Panc1 (cell line): ENCODE measurements at regions not wholly inside any gene's neighbourhood (a gene's known extent, or its start where the extent isn't known, plus 50 kb on each side); places are given as distances from the start of the nearest gene placed in this dataset.

Source experiments
- ATAC-seq: fragments of 200-7000 bp; cut with Tn5 transposase; 2 replicates; pipeline ENCODE4 v1.9.1; 2020; ENCODE audit warnings: mild to moderate bottlenecking, moderate library complexity
- BruUV-seq: library from RNA; stranded (reverse); fragments of 400-500 nt; replicated peaks from 2 replicates; lab custom pipeline; 2021; lab: Mats Ljungman, UMichigan
- CTCF ChIA-PET: fragments of 300-600 bp; sonication (Branson Sonifier 250); formaldehyde crosslinking; loops from one replicate; lab custom pipeline; 2022; ENCODE audit warnings: antibody characterized with exemption; lab: Charles Lee
- POLR2A ChIA-PET: fragments of 300-600 bp; sonication (Branson Sonifier 250); formaldehyde crosslinking; loops from one replicate; lab custom pipeline; 2022; ENCODE audit warnings: antibody characterized with exemption; lab: Charles Lee
- DNase-seq: peaks from one replicate; pipeline ENCODE4 v3.0.0-alpha.2; 2010; ENCODE audit warnings: low read depth, low spot score
- H3K27ac ChIP-seq: 2 replicates; pipeline ENCODE4 v1.5.1; 2011; ENCODE audit warnings: mild to moderate bottlenecking, low read length, inconsistent platforms
- H3K27me3 ChIP-seq: fragments of 200-500 bp; sonication (Bioruptor generic); 2 replicates; pipeline ENCODE4 v1.6.0; 2014; ENCODE audit warnings: low read length, inconsistent platforms; ENCODE audit not compliant: control insufficient read depth, insufficient read depth
- H3K36me3 ChIP-seq: fragments of 200-500 bp; sonication (Bioruptor generic); 2 replicates; pipeline ENCODE4 v1.5.1; 2014; ENCODE audit warnings: inconsistent platforms, mild to moderate bottlenecking, low read length, moderate library complexity; ENCODE audit not compliant: control insufficient read depth, insufficient read depth
- H3K4me1 ChIP-seq: 2 replicates; pipeline ENCODE4 v1.5.1; 2011; ENCODE audit warnings: inconsistent platforms, mild to moderate bottlenecking, low read length, moderate library complexity; ENCODE audit not compliant: control insufficient read depth, insufficient read depth
- H3K4me3 ChIP-seq, 2 experiments: 2 replicates each; pipeline ENCODE4 v1.5.1; 2011 to 2012; ENCODE audit warnings: low read depth in 2 of 2, low read length in 2 of 2, mild to moderate bottlenecking in 2 of 2, inconsistent platforms in 1 of 2, moderate library complexity in 1 of 2
- H3K9me3 ChIP-seq: fragments of 200-500 bp; sonication (Bioruptor generic); 2 replicates; pipeline ENCODE4 v1.5.1; 2014; ENCODE audit warnings: low read depth, mild to moderate bottlenecking, inconsistent platforms, low read length, moderate library complexity; ENCODE audit not compliant: control insufficient read depth, insufficient read depth
- POLR2AphosphoS5 ChIP-seq: IDR thresholded peaks from 2 replicates; pipeline ENCODE4 v1.6.1; 2012; ENCODE audit warnings: mild to moderate bottlenecking, low read depth, low read length, moderate library complexity
- SIN3A ChIP-seq: IDR thresholded peaks from 2 replicates; pipeline ENCODE4 v1.6.1; 2012; ENCODE audit warnings: low read depth, mild to moderate bottlenecking, low read length, moderate library complexity, borderline replicate concordance; ENCODE audit not compliant: insufficient read depth
- TCF7L2 ChIP-seq: IDR thresholded peaks from 2 replicates; pipeline ENCODE4 v1.6.1; 2011; ENCODE audit warnings: mild to moderate bottlenecking, low read depth, low read length, inconsistent platforms
- in situ Hi-C: cut with HindIII; loops from 2 replicates; pipeline ENCODE4 v1.10.0; 2016; ENCODE audit warnings: low sequenced_read_pairs, low pct_unique_long_range_greater_than_20kb
- intact Hi-C: fragments of 100-400 bp; cut with micrococcal nuclease; formaldehyde crosslinking; loops from one replicate; pipeline ENCODE4 v1.10.0; 2022; ENCODE audit not compliant: unreplicated experiment
- TF ChIP-seq, protein P1 (sequence below): fragments of 450-650 bp; IDR thresholded peaks from 2 replicates; pipeline ENCODE4 v1.5.1; 2017; ENCODE audit warnings: mild to moderate bottlenecking
- TF ChIP-seq, protein P2 (sequence below), 2 experiments: IDR thresholded peaks; 2 replicates each; pipeline ENCODE4 v1.6.1; 2011 to 2012; ENCODE audit warnings: low read depth in 2 of 2, control low read depth in 1 of 2, low read length in 1 of 2, mild to moderate bottlenecking in 1 of 2, moderate library complexity in 1 of 2; ENCODE audit not compliant: insufficient read depth in 1 of 2

DNA sequence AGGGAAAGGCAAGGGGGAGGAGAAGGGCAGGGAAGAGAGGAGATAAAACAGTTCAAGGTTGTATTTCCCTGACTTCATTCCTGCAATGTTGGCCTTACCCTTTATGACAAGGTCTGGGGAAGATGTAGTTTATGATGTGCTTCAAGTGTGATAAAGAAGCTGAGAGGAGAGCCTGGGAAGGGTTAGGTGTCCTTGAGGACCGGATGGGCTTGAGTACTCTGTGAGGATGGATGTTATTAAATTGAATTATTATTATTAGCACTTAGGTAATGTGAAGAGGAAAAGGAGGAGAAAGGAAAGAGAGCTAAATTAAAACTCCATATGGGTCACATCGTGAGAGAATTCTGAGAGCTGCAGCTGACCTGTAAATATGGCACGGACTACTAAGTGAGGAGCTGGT, 719.4 kb upstream of the CELF4 start:
- no peak for ATAC-seq
- no peaks in the 10 kb centered on the region for H3K9me3 ChIP-seq
- POLR2A ChIA-PET = no interaction called here
- BruUV-seq = no TSS peak
- DNase-seq = no peak
- no peak overlapping the region for H3K4me3 ChIP-seq
- CTCF ChIA-PET = no interaction called here
- no peaks in the 10 kb centered on the region for H3K27me3 ChIP-seq
- TF ChIP-seq POLR2AphosphoS5 = no peak
- TF ChIP-seq TCF7L2 = no peak
- TF ChIP-seq, protein P1, sequence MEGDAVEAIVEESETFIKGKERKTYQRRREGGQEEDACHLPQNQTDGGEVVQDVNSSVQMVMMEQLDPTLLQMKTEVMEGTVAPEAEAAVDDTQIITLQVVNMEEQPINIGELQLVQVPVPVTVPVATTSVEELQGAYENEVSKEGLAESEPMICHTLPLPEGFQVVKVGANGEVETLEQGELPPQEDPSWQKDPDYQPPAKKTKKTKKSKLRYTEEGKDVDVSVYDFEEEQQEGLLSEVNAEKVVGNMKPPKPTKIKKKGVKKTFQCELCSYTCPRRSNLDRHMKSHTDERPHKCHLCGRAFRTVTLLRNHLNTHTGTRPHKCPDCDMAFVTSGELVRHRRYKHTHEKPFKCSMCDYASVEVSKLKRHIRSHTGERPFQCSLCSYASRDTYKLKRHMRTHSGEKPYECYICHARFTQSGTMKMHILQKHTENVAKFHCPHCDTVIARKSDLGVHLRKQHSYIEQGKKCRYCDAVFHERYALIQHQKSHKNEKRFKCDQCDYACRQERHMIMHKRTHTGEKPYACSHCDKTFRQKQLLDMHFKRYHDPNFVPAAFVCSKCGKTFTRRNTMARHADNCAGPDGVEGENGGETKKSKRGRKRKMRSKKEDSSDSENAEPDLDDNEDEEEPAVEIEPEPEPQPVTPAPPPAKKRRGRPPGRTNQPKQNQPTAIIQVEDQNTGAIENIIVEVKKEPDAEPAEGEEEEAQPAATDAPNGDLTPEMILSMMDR = no peak
- TF ChIP-seq, protein P2, sequence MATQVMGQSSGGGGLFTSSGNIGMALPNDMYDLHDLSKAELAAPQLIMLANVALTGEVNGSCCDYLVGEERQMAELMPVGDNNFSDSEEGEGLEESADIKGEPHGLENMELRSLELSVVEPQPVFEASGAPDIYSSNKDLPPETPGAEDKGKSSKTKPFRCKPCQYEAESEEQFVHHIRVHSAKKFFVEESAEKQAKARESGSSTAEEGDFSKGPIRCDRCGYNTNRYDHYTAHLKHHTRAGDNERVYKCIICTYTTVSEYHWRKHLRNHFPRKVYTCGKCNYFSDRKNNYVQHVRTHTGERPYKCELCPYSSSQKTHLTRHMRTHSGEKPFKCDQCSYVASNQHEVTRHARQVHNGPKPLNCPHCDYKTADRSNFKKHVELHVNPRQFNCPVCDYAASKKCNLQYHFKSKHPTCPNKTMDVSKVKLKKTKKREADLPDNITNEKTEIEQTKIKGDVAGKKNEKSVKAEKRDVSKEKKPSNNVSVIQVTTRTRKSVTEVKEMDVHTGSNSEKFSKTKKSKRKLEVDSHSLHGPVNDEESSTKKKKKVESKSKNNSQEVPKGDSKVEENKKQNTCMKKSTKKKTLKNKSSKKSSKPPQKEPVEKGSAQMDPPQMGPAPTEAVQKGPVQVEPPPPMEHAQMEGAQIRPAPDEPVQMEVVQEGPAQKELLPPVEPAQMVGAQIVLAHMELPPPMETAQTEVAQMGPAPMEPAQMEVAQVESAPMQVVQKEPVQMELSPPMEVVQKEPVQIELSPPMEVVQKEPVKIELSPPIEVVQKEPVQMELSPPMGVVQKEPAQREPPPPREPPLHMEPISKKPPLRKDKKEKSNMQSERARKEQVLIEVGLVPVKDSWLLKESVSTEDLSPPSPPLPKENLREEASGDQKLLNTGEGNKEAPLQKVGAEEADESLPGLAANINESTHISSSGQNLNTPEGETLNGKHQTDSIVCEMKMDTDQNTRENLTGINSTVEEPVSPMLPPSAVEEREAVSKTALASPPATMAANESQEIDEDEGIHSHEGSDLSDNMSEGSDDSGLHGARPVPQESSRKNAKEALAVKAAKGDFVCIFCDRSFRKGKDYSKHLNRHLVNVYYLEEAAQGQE (IDR thresholded peaks at IDR 0.05; ENCODE audit: insufficient read depth in 1 of 2, low read depth in 2 of 2, low read length in 1 of 2) = no peak
- TF ChIP-seq SIN3A = no peak
- no peaks in the 10 kb centered on the region for H3K36me3 ChIP-seq
- in situ Hi-C loops = no loop called here
- H3K4me1 ChIP-seq = no peaks in the 10 kb centered on the region
- intact Hi-C loops = no loop called here
- no peak overlapping the region for H3K27ac ChIP-seq

DNA sequence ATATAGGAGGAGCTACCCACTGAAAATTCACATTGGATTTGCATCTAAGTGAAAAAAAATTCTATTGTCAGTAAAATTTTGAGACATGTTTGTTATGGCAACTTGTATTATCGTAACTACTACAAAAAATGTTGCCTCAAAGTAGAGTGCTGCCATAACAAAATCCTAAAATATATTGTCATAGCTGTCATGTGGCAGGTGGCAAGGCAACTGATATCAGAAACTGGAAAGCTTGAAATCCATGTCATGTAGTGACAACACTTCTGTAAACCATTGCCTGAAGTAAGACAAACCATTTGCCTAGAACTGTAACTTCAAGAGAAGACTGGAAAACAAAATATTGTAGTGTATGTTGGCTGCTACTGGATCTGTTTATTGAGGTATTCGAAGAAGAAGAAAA, 697.5 kb upstream of the CELF4 start:
- H3K27ac ChIP-seq = no peak overlapping the region
- POLR2A ChIA-PET = no interaction called here
- no peak for DNase-seq
- no TSS peak for BruUV-seq
- intact Hi-C loops (no loop called here), in situ Hi-C loops (no loop called here)
- no peaks in the 10 kb centered on the region for H3K27me3 ChIP-seq
- no peaks in the 10 kb centered on the region for H3K9me3 ChIP-seq
- H3K36me3 ChIP-seq = no peaks in the 10 kb centered on the region
- no peak overlapping the region for H3K4me3 ChIP-seq
- no peak for TF ChIP-seq POLR2AphosphoS5
- TF ChIP-seq TCF7L2 = no peak
- TF ChIP-seq SIN3A = no peak
- TF ChIP-seq, protein P1 = no peak
- TF ChIP-seq, protein P2 (IDR thresholded peaks at IDR 0.05; ENCODE audit: insufficient read depth in 1 of 2, low read depth in 2 of 2, low read length in 1 of 2) = no peak
- H3K4me1 ChIP-seq = no peaks in the 10 kb centered on the region
- ATAC-seq = no peak
- CTCF ChIA-PET = no interaction called here
